Gastrocnemius medialis (tissue), 4 donors: ENCODE measurements at regions not wholly inside any gene's neighbourhood (a gene's known extent, or its start where the extent isn't known, plus 50 kb on each side); places are given as distances from the start of the nearest gene placed in this dataset.

Experiments
- CTCF ChIP-seq, 5 experiments: fragments of 450-650 bp in 3 of 5; fragments of 200-600 bp in 2 of 5; sonication (generic) in 2 of 5; IDR thresholded peaks in 4 of 5; conservative IDR thresholded peaks in 1 of 5; 1 replicate in 4 of 5; 2 replicates in 1 of 5; pipeline ENCODE4 v1.5.1; 2016 to 2019; ENCODE audit warnings: antibody characterized with exemption in 5 of 5, mild to moderate bottlenecking in 3 of 5, moderate library complexity in 3 of 5
- POLR2A ChIP-seq, 2 donors: fragments of 450-650 bp; IDR thresholded peaks; one replicate each; pipeline ENCODE4 v1.6.1; 2017; ENCODE audit warnings: antibody characterized with exemption in 2 of 2, mild to moderate bottlenecking in 2 of 2, moderate library complexity in 2 of 2

DNA sequence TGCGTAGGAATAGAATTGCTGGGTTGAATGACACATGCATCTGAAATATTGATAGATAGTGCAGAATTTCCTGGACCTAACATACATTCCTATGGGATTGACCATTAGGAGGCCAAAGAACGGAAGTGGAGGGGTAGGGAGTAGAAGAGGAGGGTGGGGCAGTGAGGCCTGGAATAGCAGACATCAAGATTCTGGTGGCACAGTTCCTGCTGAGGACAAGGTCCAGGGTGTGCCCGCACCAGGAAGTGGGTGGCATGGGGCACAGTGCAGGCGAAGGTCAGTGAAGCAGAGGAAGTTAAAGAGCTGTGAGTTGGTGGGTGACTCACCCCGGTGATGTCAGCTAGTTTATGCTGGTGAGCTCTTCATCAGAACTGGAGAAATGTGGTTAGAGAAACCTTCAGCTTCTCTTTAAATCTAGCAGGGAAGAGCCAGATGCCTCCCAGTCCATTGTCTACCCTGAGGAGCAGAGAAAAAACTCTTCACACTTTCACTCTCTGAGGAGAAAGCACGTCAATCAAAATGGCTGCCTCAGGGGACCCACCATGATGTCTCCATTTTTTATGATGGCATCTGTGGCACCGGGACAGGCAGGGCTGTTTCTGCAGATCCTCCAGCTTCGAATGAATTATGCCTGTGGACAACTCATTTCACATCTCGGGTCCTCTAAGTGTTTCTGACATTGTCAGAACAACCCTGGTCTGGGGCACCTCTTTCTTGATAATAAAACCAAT lies 55.9 kb upstream of the CTLA4 start:
- TF ChIP-seq CTCF (IDR thresholded peaks at IDR 0.05 in 4 of 5, conservative IDR thresholded peaks at IDR 0.05 in 1 of 5) (no peak), POLR2A (IDR thresholded peaks at IDR 0.05) (no peak)
